K562 (cell line): ENCODE measurements at regions not wholly inside any gene's neighbourhood (a gene's known extent, or its start where the extent isn't known, plus 50 kb on each side); places are given as distances from the start of the nearest gene placed in this dataset.

ENCODE experiments used
- ATAC-seq: fragments of 200-7000 bp; cut with Tn5 transposase; 3 replicates; pipeline ENCODE4 v1.9.1; 2020; ENCODE audit warnings: moderate library complexity
- BruUV-seq: library from RNA; stranded (reverse); fragments of 400-500 nt; replicated peaks from 2 replicates; lab custom pipeline; 2021; lab: Mats Ljungman, UMichigan
- CTCF ChIA-PET: fragments of 300-600 bp; formaldehyde crosslinking; extraction: SDS; loops from one replicate; lab custom pipeline; 2021; ENCODE audit warnings: low intra/inter-chr PET ratio; lab: Yijun Ruan, JAX
- POLR2A ChIA-PET: fragments of 300-600, 350-650 bp; sonication (Branson Sonifier 250); formaldehyde crosslinking; extraction: SDS; loops from one replicate; lab custom pipeline; 2021; ENCODE audit warnings: antibody characterized with exemption, inconsistent platforms; lab: Yijun Ruan, JAX
- DNase-seq, 4 experiments: peaks; one replicate each; pipeline versions ENCODE4 v3.0.0 to v3.0.0-alpha.2; 2011 to 2018; ENCODE audit warnings: low spot score in 3 of 4, mixed read lengths in 3 of 4; ENCODE audit errors: extremely low read depth in 1 of 4
- FAIRE-seq: peaks from 2 replicates; lab custom pipeline; 2011; peaks lifted over from hg19 to GRCh38; lab: Jason Lieb, UNC
- H2AFZ ChIP-seq: 2 replicates; pipeline ENCODE4 v1.6.0; 2011; ENCODE audit warnings: low read depth, low read length, control low read depth, inconsistent platforms
- H3K27ac ChIP-seq: fragments of 200-600 bp; 3 replicates; pipeline ENCODE4 v1.8.0; 2011; ENCODE audit warnings: low read depth, mild to moderate bottlenecking, control low read depth, inconsistent platforms, low read length, moderate library complexity, mixed read lengths; ENCODE audit errors: extremely low read depth
- H3K27me3 ChIP-seq, 2 experiments: fragments of 300-600 bp in 1 of 2; 2 replicates in 1 of 2; 3 replicates in 1 of 2; pipeline versions ENCODE4 v1.6.0 to v1.8.0; 2011; ENCODE audit warnings: inconsistent platforms in 2 of 2, low read length in 2 of 2, mild to moderate bottlenecking in 1 of 2, mixed read lengths in 1 of 2, moderate library complexity in 1 of 2; ENCODE audit not compliant: control insufficient read depth in 2 of 2, insufficient read depth in 2 of 2
- H3K36me3 ChIP-seq: fragments of 300-600 bp; 3 replicates; pipeline ENCODE4 v1.8.0; 2011; ENCODE audit warnings: mild to moderate bottlenecking, low read length, inconsistent platforms; ENCODE audit not compliant: control insufficient read depth, insufficient read depth
- H3K4me1 ChIP-seq, 2 experiments: fragments of 200-600 bp in 1 of 2; replicated peaks in 1 of 2; 2 replicates in 1 of 2; 3 replicates in 1 of 2; pipeline versions ENCODE4 v1.5.1 to v1.8.0; 2011; ENCODE audit warnings: inconsistent platforms in 2 of 2, low read length in 2 of 2, mild to moderate bottlenecking in 1 of 2, mixed read lengths in 1 of 2, moderate library complexity in 1 of 2; ENCODE audit not compliant: control insufficient read depth in 2 of 2, insufficient read depth in 2 of 2
- H3K4me2 ChIP-seq: 2 replicates; pipeline ENCODE4 v1.6.1; 2011; ENCODE audit warnings: low read length, control low read depth, inconsistent platforms, mixed read lengths; ENCODE audit not compliant: insufficient read depth
- H3K4me3 ChIP-seq: fragments of 200-600 bp; sonication (generic), shearing (Covaris generic); 2 replicates; pipeline ENCODE4 v1.5.1; 2016; ENCODE audit warnings: control low read depth, inconsistent platforms
- H3K79me2 ChIP-seq: fragments of 200-600 bp; 3 replicates; pipeline ENCODE4 v1.8.0; 2011; ENCODE audit warnings: low read length, inconsistent platforms; ENCODE audit not compliant: control insufficient read depth, insufficient read depth
- H3K9ac ChIP-seq, 2 experiments: 2 replicates each; pipeline versions ENCODE4 v1.6.0 to v1.6.1; 2011; ENCODE audit warnings: low read depth in 2 of 2, low read length in 2 of 2, control low read depth in 1 of 2, inconsistent platforms in 1 of 2, mild to moderate bottlenecking in 1 of 2, mixed read lengths in 1 of 2; ENCODE audit not compliant: insufficient read depth in 1 of 2
- H3K9me1 ChIP-seq: one replicate; pipeline ENCODE4 v1.6.0; 2011; ENCODE audit warnings: inconsistent platforms, mild to moderate bottlenecking, low read length, moderate library complexity; ENCODE audit not compliant: control insufficient read depth, insufficient read depth
- H3K9me3 ChIP-seq: replicated peaks from 2 replicates; pipeline ENCODE4 v1.5.1; 2011; ENCODE audit warnings: low read depth, low read length, inconsistent platforms; ENCODE audit not compliant: control insufficient read depth, insufficient read depth
- H4K20me1 ChIP-seq: replicated peaks from 2 replicates; pipeline ENCODE4 v1.6.1; 2011; ENCODE audit warnings: low read length, inconsistent platforms, mixed read lengths; ENCODE audit not compliant: control insufficient read depth, insufficient read depth
- ARID2 ChIP-seq: fragments of 450-650 bp; IDR thresholded peaks from 2 replicates; pipeline ENCODE4 v1.6.1; 2017; ENCODE audit warnings: antibody characterized with exemption, mild to moderate bottlenecking
- HIVEP1 ChIP-seq: fragments of 250-450 bp; sonication (Bioruptor Pico); IDR thresholded peaks from 2 replicates; pipeline ENCODE4 v1.4.0; 2020; ENCODE audit warnings: mild to moderate bottlenecking
- RAD51 ChIP-seq: fragments of 450-650 bp; IDR thresholded peaks from 2 replicates; pipeline ENCODE4 v1.7.1; 2016; ENCODE audit warnings: low read depth, mild to moderate bottlenecking, borderline replicate concordance
- RBM14 ChIP-seq: fragments of 200-400 bp; formaldehyde crosslinking; IDR thresholded peaks from 2 replicates; pipeline ENCODE4 v1.6.1; 2018; ENCODE audit warnings: low read depth, mild to moderate bottlenecking, low read length, moderate library complexity, borderline replicate concordance; ENCODE audit not compliant: insufficient read depth
- RBM25 ChIP-seq: fragments of 200-400 bp; formaldehyde crosslinking; IDR thresholded peaks from 2 replicates; pipeline ENCODE4 v1.6.1; 2018; ENCODE audit warnings: low read length, low read depth, moderate library complexity; ENCODE audit not compliant: severe bottlenecking
- SMAD4 ChIP-seq: fragments of 250-450 bp; sonication (Bioruptor Pico); conservative IDR thresholded peaks from 2 replicates; pipeline ENCODE4 v1.8.0; 2021; ENCODE audit warnings: inconsistent platforms, mild to moderate bottlenecking, moderate library complexity
- TCF3 ChIP-seq: sonication (generic); formaldehyde crosslinking; IDR thresholded peaks from 2 replicates; pipeline ENCODE4 v1.4.0; 2020; ENCODE audit warnings: mild to moderate bottlenecking, missing genetic modification reagents
- U2AF2 ChIP-seq: fragments of 200-400 bp; formaldehyde crosslinking; optimal IDR thresholded peaks from 2 replicates; pipeline ENCODE3; 2017; ENCODE audit warnings: low read depth, mild to moderate bottlenecking, low read length
- ZNF121 ChIP-seq: sonication (generic); formaldehyde crosslinking; conservative IDR thresholded peaks from 2 replicates; pipeline ENCODE4 v1.8.0; 2022; ENCODE audit warnings: missing genetic modification reagents
- WGBS: fragments of 100-300 bp; shearing (Covaris generic); methylation state at CpG from one replicate; pipeline ENCODE4 v1.1.6; 2016; ENCODE audit warnings: low coverage, mixed read lengths; ENCODE audit not compliant: insufficient coverage; ENCODE audit errors: missing lambda C conversion rate; 5-methylcytosine and 5-hydroxymethylcytosine counted together
- in situ Hi-C: fragments of 300-500 bp; cut with MboI; formaldehyde crosslinking; loops from 4 replicates; pipeline ENCODE4 v1.15.0; 2018; ENCODE audit warnings: inconsistent platforms, mixed read lengths
- intact Hi-C: fragments of 100-400 bp; cut with micrococcal nuclease; formaldehyde crosslinking; loops from 2 replicates; pipeline ENCODE4 v1.14.2; 2022
- TF ChIP-seq, protein P1 (sequence below), 3 experiments: fragments of 200-800 bp in 1 of 3; sonication (Bioruptor generic) in 1 of 3; sonication (generic) in 1 of 3; formaldehyde crosslinking in 1 of 3; IDR thresholded peaks; 2 replicates each; pipeline versions ENCODE4 v1.6.1 to v1.8.0; 2016 to 2022; ENCODE audit warnings: mild to moderate bottlenecking in 2 of 3, missing compliant biosample characterization in 2 of 3, missing genetic modification characterization in 2 of 3, missing genetic modification reagents in 1 of 3
- TF ChIP-seq, protein P2 (sequence below): fragments of 200-800 bp; sonication (Bioruptor generic); IDR thresholded peaks from 2 replicates; pipeline ENCODE4 v1.6.1; 2016; ENCODE audit warnings: missing genetic modification characterization, missing compliant biosample characterization

DNA sequence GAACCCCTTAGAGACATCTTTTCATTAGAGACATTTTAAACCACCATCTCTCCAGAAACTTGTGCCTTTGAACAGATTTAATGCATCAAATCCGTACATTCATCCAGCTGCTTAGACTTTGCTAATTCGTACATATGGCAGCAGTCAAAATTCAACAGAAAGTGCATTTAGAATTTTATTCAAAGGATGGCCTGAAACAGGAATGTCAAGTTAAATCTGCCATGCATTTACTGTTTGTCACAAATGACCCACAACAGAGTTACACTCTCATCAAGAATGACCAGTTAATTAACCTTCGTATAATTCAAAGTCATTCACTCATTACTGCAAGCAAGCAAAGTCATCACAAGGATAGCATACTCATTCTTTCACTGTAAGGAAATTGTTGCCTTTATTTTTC, 284.3 kb downstream of the SLC7A11 start:
- BruUV-seq: no TSS peak
- FAIRE-seq: no peak
- H2AFZ ChIP-seq: no peak overlapping the region
- no peaks in the 10 kb centered on the region for H3K79me2 ChIP-seq
- no peaks in the 10 kb centered on the region for H3K9me1 ChIP-seq
- H3K9me3 ChIP-seq: no peaks in the 10 kb centered on the region
- in situ Hi-C loops: no loop called here
- whole genome bisulfite sequencing: 11% methylated on average over 3 of the region's 3 CpGs
- DNase-seq: no peak
- CTCF ChIA-PET: no interaction called here
- intact Hi-C loops: no loop called here
- H3K4me2 ChIP-seq: no peak overlapping the region
- H4K20me1 ChIP-seq: no peaks in the 10 kb centered on the region
- no peak overlapping the region for H3K9ac ChIP-seq
- no peak overlapping the region for H3K27ac ChIP-seq
- no peak overlapping the region for H3K4me3 ChIP-seq
- no peak for ATAC-seq
- POLR2A ChIA-PET: no interaction called here
- no peaks in the 10 kb centered on the region for H3K4me1 ChIP-seq
- no peaks in the 10 kb centered on the region for H3K27me3 ChIP-seq
- TF ChIP-seq, protein P1, sequence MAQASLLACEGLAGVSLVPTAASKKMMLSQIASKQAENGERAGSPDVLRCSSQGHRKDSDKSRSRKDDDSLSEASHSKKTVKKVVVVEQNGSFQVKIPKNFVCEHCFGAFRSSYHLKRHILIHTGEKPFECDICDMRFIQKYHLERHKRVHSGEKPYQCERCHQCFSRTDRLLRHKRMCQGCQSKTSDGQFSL (CRISPR knock-in tag; IDR thresholded peaks at IDR 0.05): no peak
- TF ChIP-seq, protein P1 (tag; IDR thresholded peaks at IDR 0.05): no peak
- TF ChIP-seq SMAD4 (CRISPR knock-in tag) (no peak), TCF3 (CRISPR knock-in tag) (no peak), RBM14 (no peak), U2AF2 (no peak), HIVEP1 (CRISPR knock-in tag) (no peak), ARID2 (no peak), ZNF121 (CRISPR knock-in tag) (no peak), RAD51 (no peak), RBM25 (no peak)
- TF ChIP-seq, protein P2, sequence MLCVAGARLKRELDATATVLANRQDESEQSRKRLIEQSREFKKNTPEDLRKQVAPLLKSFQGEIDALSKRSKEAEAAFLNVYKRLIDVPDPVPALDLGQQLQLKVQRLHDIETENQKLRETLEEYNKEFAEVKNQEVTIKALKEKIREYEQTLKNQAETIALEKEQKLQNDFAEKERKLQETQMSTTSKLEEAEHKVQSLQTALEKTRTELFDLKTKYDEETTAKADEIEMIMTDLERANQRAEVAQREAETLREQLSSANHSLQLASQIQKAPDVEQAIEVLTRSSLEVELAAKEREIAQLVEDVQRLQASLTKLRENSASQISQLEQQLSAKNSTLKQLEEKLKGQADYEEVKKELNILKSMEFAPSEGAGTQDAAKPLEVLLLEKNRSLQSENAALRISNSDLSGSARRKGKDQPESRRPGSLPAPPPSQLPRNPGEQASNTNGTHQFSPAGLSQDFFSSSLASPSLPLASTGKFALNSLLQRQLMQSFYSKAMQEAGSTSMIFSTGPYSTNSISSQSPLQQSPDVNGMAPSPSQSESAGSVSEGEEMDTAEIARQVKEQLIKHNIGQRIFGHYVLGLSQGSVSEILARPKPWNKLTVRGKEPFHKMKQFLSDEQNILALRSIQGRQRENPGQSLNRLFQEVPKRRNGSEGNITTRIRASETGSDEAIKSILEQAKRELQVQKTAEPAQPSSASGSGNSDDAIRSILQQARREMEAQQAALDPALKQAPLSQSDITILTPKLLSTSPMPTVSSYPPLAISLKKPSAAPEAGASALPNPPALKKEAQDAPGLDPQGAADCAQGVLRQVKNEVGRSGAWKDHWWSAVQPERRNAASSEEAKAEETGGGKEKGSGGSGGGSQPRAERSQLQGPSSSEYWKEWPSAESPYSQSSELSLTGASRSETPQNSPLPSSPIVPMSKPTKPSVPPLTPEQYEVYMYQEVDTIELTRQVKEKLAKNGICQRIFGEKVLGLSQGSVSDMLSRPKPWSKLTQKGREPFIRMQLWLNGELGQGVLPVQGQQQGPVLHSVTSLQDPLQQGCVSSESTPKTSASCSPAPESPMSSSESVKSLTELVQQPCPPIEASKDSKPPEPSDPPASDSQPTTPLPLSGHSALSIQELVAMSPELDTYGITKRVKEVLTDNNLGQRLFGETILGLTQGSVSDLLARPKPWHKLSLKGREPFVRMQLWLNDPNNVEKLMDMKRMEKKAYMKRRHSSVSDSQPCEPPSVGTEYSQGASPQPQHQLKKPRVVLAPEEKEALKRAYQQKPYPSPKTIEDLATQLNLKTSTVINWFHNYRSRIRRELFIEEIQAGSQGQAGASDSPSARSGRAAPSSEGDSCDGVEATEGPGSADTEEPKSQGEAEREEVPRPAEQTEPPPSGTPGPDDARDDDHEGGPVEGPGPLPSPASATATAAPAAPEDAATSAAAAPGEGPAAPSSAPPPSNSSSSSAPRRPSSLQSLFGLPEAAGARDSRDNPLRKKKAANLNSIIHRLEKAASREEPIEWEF (CRISPR knock-in tag): no peak
- no peaks in the 10 kb centered on the region for H3K36me3 ChIP-seq
